Mucosa of rectum (tissue), 2 donors: ENCODE measurements at regions not wholly inside any gene's neighbourhood (a gene's known extent, or its start where the extent isn't known, plus 50 kb on each side); places are given as distances from the start of the nearest gene placed in this dataset.

Experiments
- H3K27ac ChIP-seq, 2 donors: one replicate each; pipeline ENCODE4 v1.7.0; 2013; ENCODE audit warnings: inconsistent platforms in 2 of 2, low read depth in 2 of 2, low read length in 2 of 2
- H3K27me3 ChIP-seq, 2 donors: one replicate each; pipeline ENCODE4 v1.7.0; 2013; ENCODE audit warnings: low read length in 2 of 2; ENCODE audit not compliant: control insufficient read depth in 2 of 2, insufficient read depth in 2 of 2
- H3K36me3 ChIP-seq, 2 donors: one replicate each; pipeline ENCODE4 v1.7.0; 2013; ENCODE audit warnings: low read length in 2 of 2; ENCODE audit not compliant: control insufficient read depth in 2 of 2, insufficient read depth in 2 of 2
- H3K4me1 ChIP-seq, 2 donors: one replicate each; pipeline ENCODE4 v1.7.0; 2013; ENCODE audit warnings: low read length in 2 of 2, mild to moderate bottlenecking in 1 of 2; ENCODE audit not compliant: control insufficient read depth in 2 of 2, insufficient read depth in 2 of 2
- H3K4me3 ChIP-seq, 2 donors: one replicate each; pipeline ENCODE4 v1.7.0; 2013; ENCODE audit warnings: low read length in 2 of 2
- H3K9ac ChIP-seq, 2 donors: one replicate each; pipeline ENCODE4 v1.7.0; 2013; ENCODE audit warnings: low read length in 2 of 2, low read depth in 1 of 2, mild to moderate bottlenecking in 1 of 2
- H3K9me3 ChIP-seq, 2 donors: one replicate each; pipeline ENCODE4 v1.7.0; 2013; ENCODE audit warnings: low read length in 2 of 2; ENCODE audit not compliant: control insufficient read depth in 2 of 2
- donor health status: healthy.
- donor health status: Normal muscosa, but diverticular disease.

- Histone ChIP-seq H3K36me3 (no peaks in the 10 kb centered on the region), H3K9ac (no peak overlapping the region), H3K4me1 (no peaks in the 10 kb centered on the region), H3K27me3 (no peaks in the 10 kb centered on the region), H3K27ac (no peak overlapping the region), H3K9me3 (no peaks in the 10 kb centered on the region), H3K4me3 (no peak overlapping the region)
These were observed 308.9 kb downstream of the RBM26 start for GRCh38 chr13:79097201-79097600.

- H3K4me3 ChIP-seq = no peak overlapping the region
- no peaks in the 10 kb centered on the region for H3K27me3 ChIP-seq
- H3K27ac ChIP-seq = no peak overlapping the region
- no peak overlapping the region for H3K9ac ChIP-seq
- no peaks in the 10 kb centered on the region for H3K9me3 ChIP-seq
- H3K36me3 ChIP-seq = no peaks in the 10 kb centered on the region
- no peaks in the 10 kb centered on the region for H3K4me1 ChIP-seq
These were observed 310.0 kb downstream of the RBM26 start for GRCh38 chr13:79096099-79096498.

GRCh38 chr13:79090552-79091124 is 315.4 kb downstream of the RBM26 start:
- Histone ChIP-seq H3K27me3 (no peaks in the 10 kb centered on the region), H3K4me3 (no peak overlapping the region), H3K9me3 (no peaks in the 10 kb centered on the region), H3K27ac (no peak overlapping the region), H3K4me1 (no peaks in the 10 kb centered on the region), H3K36me3 (no peaks in the 10 kb centered on the region), H3K9ac (no peak overlapping the region)

- Histone ChIP-seq H3K9me3 (no peaks in the 10 kb centered on the region), H3K4me3 (no peak overlapping the region), H3K27ac (no peak overlapping the region), H3K36me3 (no peaks in the 10 kb centered on the region), H3K9ac (no peak overlapping the region), H3K4me1 (no peaks in the 10 kb centered on the region), H3K27me3 (no peaks in the 10 kb centered on the region)
These were observed 321.1 kb downstream of the RBM26 start for GRCh38 chr13:79084802-79085424.

- Histone ChIP-seq H3K4me3 (no peak overlapping the region), H3K27me3 (no peaks in the 10 kb centered on the region), H3K36me3 (no peaks in the 10 kb centered on the region)
These were observed 324.1 kb downstream of the RBM26 start for GRCh38 chr13:79081942-79082341.

GRCh38 chr13:79079351-79079839 is 326.7 kb downstream of the RBM26 start:
- Histone ChIP-seq H3K9me3 (no peaks in the 10 kb centered on the region), H3K4me3 (no peak overlapping the region), H3K27me3 (no peaks in the 10 kb centered on the region), H3K4me1 (no peaks in the 10 kb centered on the region), H3K27ac (no peak overlapping the region), H3K9ac (no peak overlapping the region), H3K36me3 (no peaks in the 10 kb centered on the region)

More at GRCh38 chr13:79081942-79082341, 324.1 kb downstream of the RBM26 start:
- Histone ChIP-seq H3K4me1 (no peaks in the 10 kb centered on the region), H3K27ac (no peak overlapping the region), H3K9me3 (no peaks in the 10 kb centered on the region), H3K9ac (no peak overlapping the region)

GRCh38 chr13:79075703-79076102 is 330.4 kb downstream of the RBM26 start:
- no peak overlapping the region for H3K9ac ChIP-seq
- H3K9me3 ChIP-seq = no peaks in the 10 kb centered on the region
- H3K27ac ChIP-seq = no peak overlapping the region
- H3K27me3 ChIP-seq = no peaks in the 10 kb centered on the region
- no peaks in the 10 kb centered on the region for H3K4me1 ChIP-seq
- H3K36me3 ChIP-seq = no peaks in the 10 kb centered on the region
- no peak overlapping the region for H3K4me3 ChIP-seq

- Histone ChIP-seq H3K27me3 (no peaks in the 10 kb centered on the region), H3K4me3 (no peak overlapping the region), H3K4me1 (no peaks in the 10 kb centered on the region), H3K27ac (no peak overlapping the region), H3K36me3 (no peaks in the 10 kb centered on the region), H3K9me3 (no peaks in the 10 kb centered on the region), H3K9ac (no peak overlapping the region)
These were observed 335.6 kb downstream of the RBM26 start for GRCh38 chr13:79070343-79070974.

GRCh38 chr13:79062291-79062690 is 343.8 kb downstream of the RBM26 start:
- Histone ChIP-seq H3K27ac (no peak overlapping the region), H3K4me3 (no peak overlapping the region), H3K4me1 (no peaks in the 10 kb centered on the region), H3K9ac (no peak overlapping the region), H3K9me3 (no peaks in the 10 kb centered on the region), H3K27me3 (no peaks in the 10 kb centered on the region), H3K36me3 (no peaks in the 10 kb centered on the region)

- H3K27ac ChIP-seq = no peak overlapping the region
- H3K9ac ChIP-seq = no peak overlapping the region
- H3K4me3 ChIP-seq = no peak overlapping the region
- no peaks in the 10 kb centered on the region for H3K27me3 ChIP-seq
- H3K9me3 ChIP-seq = no peaks in the 10 kb centered on the region
- no peaks in the 10 kb centered on the region for H3K36me3 ChIP-seq
- H3K4me1 ChIP-seq = no peaks in the 10 kb centered on the region
These were observed 345.8 kb downstream of the RBM26 start for GRCh38 chr13:79060216-79060615.
